Neural cell (in vitro differentiated cells): ENCODE measurements at regions not wholly inside any gene's neighbourhood (a gene's known extent, or its start where the extent isn't known, plus 50 kb on each side); places are given as distances from the start of the nearest gene placed in this dataset.

Experiments
- EP300 ChIP-seq: fragments of 450-650 bp; conservative IDR thresholded peaks from 2 replicates; pipeline ENCODE4 v1.6.1; 2014; ENCODE audit warnings: antibody characterized with exemption, mild to moderate bottlenecking, moderate library complexity; ENCODE audit not compliant: poor library complexity, severe bottlenecking
- EZH2 ChIP-seq: fragments of 200-600, 300-800 bp; shearing (Covaris generic), sonication (generic); IDR thresholded peaks from 2 replicates; pipeline ENCODE4 v1.6.1; 2014; ENCODE audit warnings: antibody characterized with exemption, low read length, borderline replicate concordance, mild to moderate bottlenecking; ENCODE audit not compliant: insufficient read depth, poor library complexity, severe bottlenecking
- MXI1 ChIP-seq: fragments of 450-650 bp; conservative IDR thresholded peaks from 2 replicates; pipeline ENCODE4 v1.6.1; 2014; ENCODE audit warnings: antibody characterized with exemption, mild to moderate bottlenecking; ENCODE audit not compliant: poor library complexity, severe bottlenecking
- POLR2AphosphoS5 ChIP-seq: IDR thresholded peaks from 2 replicates; pipeline ENCODE4 v1.6.1; 2012
- SMC3 ChIP-seq: fragments of 450-650 bp; conservative IDR thresholded peaks from 2 replicates; pipeline ENCODE4 v1.6.1; 2014; ENCODE audit warnings: antibody characterized with exemption, mild to moderate bottlenecking, moderate library complexity; ENCODE audit not compliant: poor library complexity
- TF ChIP-seq, protein P1 (sequence below): fragments of 450-650 bp; IDR thresholded peaks from 2 replicates; pipeline ENCODE4 v1.5.1; 2014; ENCODE audit warnings: antibody characterized with exemption, mild to moderate bottlenecking, moderate library complexity; ENCODE audit not compliant: poor library complexity, severe bottlenecking

DNA sequence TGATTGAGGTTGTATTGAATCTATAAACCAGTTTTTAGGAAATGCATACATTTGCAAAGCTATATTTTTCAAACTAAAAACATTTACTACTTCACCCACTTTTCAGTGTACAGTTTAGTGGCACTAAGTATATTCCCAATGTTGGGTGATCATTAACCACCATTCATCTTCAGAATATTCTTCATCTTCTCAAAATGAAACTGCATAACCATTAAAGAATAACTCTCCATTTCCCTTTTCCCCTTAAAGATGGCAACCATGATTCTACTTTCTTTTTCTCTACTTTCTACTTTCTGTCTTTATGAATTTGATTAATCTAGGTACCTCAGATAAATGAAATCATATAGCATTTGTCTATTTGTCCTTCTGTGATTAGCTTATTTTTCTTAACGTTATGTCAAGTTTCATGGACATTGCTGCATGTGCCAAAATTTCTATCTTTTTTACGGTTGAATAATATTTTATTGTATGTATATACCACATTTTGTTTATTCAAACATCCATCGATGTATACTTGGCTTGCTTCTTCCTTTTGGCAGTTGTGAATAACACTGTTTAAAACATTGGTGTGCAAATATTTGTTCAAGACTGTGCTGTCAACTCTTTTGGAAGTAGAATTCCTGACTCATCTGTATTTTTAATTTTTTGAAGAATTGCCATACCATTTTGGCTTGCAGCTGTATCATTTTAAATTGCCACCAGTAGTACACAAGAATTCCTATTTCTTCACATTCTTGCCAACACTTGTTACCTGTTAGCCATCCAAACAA lies 104.9 kb downstream of the RPRM start:
- TF ChIP-seq POLR2AphosphoS5 (no peak), EP300 (no peak), MXI1 (no peak), EZH2 (no peak), SMC3 (no peak)
- TF ChIP-seq, protein P1, sequence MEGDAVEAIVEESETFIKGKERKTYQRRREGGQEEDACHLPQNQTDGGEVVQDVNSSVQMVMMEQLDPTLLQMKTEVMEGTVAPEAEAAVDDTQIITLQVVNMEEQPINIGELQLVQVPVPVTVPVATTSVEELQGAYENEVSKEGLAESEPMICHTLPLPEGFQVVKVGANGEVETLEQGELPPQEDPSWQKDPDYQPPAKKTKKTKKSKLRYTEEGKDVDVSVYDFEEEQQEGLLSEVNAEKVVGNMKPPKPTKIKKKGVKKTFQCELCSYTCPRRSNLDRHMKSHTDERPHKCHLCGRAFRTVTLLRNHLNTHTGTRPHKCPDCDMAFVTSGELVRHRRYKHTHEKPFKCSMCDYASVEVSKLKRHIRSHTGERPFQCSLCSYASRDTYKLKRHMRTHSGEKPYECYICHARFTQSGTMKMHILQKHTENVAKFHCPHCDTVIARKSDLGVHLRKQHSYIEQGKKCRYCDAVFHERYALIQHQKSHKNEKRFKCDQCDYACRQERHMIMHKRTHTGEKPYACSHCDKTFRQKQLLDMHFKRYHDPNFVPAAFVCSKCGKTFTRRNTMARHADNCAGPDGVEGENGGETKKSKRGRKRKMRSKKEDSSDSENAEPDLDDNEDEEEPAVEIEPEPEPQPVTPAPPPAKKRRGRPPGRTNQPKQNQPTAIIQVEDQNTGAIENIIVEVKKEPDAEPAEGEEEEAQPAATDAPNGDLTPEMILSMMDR: no peak
